K562 (cell line): ENCODE measurements at regions not wholly inside any gene's neighbourhood (a gene's known extent, or its start where the extent isn't known, plus 50 kb on each side); places are given as distances from the start of the nearest gene placed in this dataset.

Source experiments
- ATAC-seq: fragments of 200-7000 bp; cut with Tn5 transposase; 3 replicates; pipeline ENCODE4 v1.9.1; 2020; ENCODE audit warnings: moderate library complexity
- BruUV-seq: library from RNA; stranded (reverse); fragments of 400-500 nt; replicated peaks from 2 replicates; lab custom pipeline; 2021; lab: Mats Ljungman, UMichigan
- CTCF ChIA-PET: fragments of 300-600 bp; formaldehyde crosslinking; extraction: SDS; loops from one replicate; lab custom pipeline; 2021; ENCODE audit warnings: low intra/inter-chr PET ratio; lab: Yijun Ruan, JAX
- POLR2A ChIA-PET: fragments of 300-600, 350-650 bp; sonication (Branson Sonifier 250); formaldehyde crosslinking; extraction: SDS; loops from one replicate; lab custom pipeline; 2021; ENCODE audit warnings: antibody characterized with exemption, inconsistent platforms; lab: Yijun Ruan, JAX
- DNase-seq, 4 experiments: peaks; one replicate each; pipeline versions ENCODE4 v3.0.0 to v3.0.0-alpha.2; 2011 to 2018; ENCODE audit warnings: low spot score in 3 of 4, mixed read lengths in 3 of 4; ENCODE audit errors: extremely low read depth in 1 of 4
- FAIRE-seq: peaks from 2 replicates; lab custom pipeline; 2011; peaks lifted over from hg19 to GRCh38; lab: Jason Lieb, UNC
- H2AFZ ChIP-seq: 2 replicates; pipeline ENCODE4 v1.6.0; 2011; ENCODE audit warnings: low read depth, low read length, control low read depth, inconsistent platforms
- H3K27ac ChIP-seq: fragments of 200-600 bp; 3 replicates; pipeline ENCODE4 v1.8.0; 2011; ENCODE audit warnings: low read depth, mild to moderate bottlenecking, control low read depth, inconsistent platforms, low read length, moderate library complexity, mixed read lengths; ENCODE audit errors: extremely low read depth
- H3K27me3 ChIP-seq, 2 experiments: fragments of 300-600 bp in 1 of 2; 2 replicates in 1 of 2; 3 replicates in 1 of 2; pipeline versions ENCODE4 v1.6.0 to v1.8.0; 2011; ENCODE audit warnings: inconsistent platforms in 2 of 2, low read length in 2 of 2, mild to moderate bottlenecking in 1 of 2, mixed read lengths in 1 of 2, moderate library complexity in 1 of 2; ENCODE audit not compliant: control insufficient read depth in 2 of 2, insufficient read depth in 2 of 2
- H3K36me3 ChIP-seq: fragments of 300-600 bp; 3 replicates; pipeline ENCODE4 v1.8.0; 2011; ENCODE audit warnings: mild to moderate bottlenecking, low read length, inconsistent platforms; ENCODE audit not compliant: control insufficient read depth, insufficient read depth
- H3K4me1 ChIP-seq, 2 experiments: fragments of 200-600 bp in 1 of 2; replicated peaks in 1 of 2; 2 replicates in 1 of 2; 3 replicates in 1 of 2; pipeline versions ENCODE4 v1.5.1 to v1.8.0; 2011; ENCODE audit warnings: inconsistent platforms in 2 of 2, low read length in 2 of 2, mild to moderate bottlenecking in 1 of 2, mixed read lengths in 1 of 2, moderate library complexity in 1 of 2; ENCODE audit not compliant: control insufficient read depth in 2 of 2, insufficient read depth in 2 of 2
- H3K4me2 ChIP-seq: 2 replicates; pipeline ENCODE4 v1.6.1; 2011; ENCODE audit warnings: low read length, control low read depth, inconsistent platforms, mixed read lengths; ENCODE audit not compliant: insufficient read depth
- H3K4me3 ChIP-seq: fragments of 200-600 bp; sonication (generic), shearing (Covaris generic); 2 replicates; pipeline ENCODE4 v1.5.1; 2016; ENCODE audit warnings: control low read depth, inconsistent platforms
- H3K79me2 ChIP-seq: fragments of 200-600 bp; 3 replicates; pipeline ENCODE4 v1.8.0; 2011; ENCODE audit warnings: low read length, inconsistent platforms; ENCODE audit not compliant: control insufficient read depth, insufficient read depth
- H3K9ac ChIP-seq, 2 experiments: 2 replicates each; pipeline versions ENCODE4 v1.6.0 to v1.6.1; 2011; ENCODE audit warnings: low read depth in 2 of 2, low read length in 2 of 2, control low read depth in 1 of 2, inconsistent platforms in 1 of 2, mild to moderate bottlenecking in 1 of 2, mixed read lengths in 1 of 2; ENCODE audit not compliant: insufficient read depth in 1 of 2
- H3K9me1 ChIP-seq: one replicate; pipeline ENCODE4 v1.6.0; 2011; ENCODE audit warnings: inconsistent platforms, mild to moderate bottlenecking, low read length, moderate library complexity; ENCODE audit not compliant: control insufficient read depth, insufficient read depth
- H3K9me3 ChIP-seq: replicated peaks from 2 replicates; pipeline ENCODE4 v1.5.1; 2011; ENCODE audit warnings: low read depth, low read length, inconsistent platforms; ENCODE audit not compliant: control insufficient read depth, insufficient read depth
- H4K20me1 ChIP-seq: replicated peaks from 2 replicates; pipeline ENCODE4 v1.6.1; 2011; ENCODE audit warnings: low read length, inconsistent platforms, mixed read lengths; ENCODE audit not compliant: control insufficient read depth, insufficient read depth
- ADNP ChIP-seq: fragments of 200-800 bp; sonication (Bioruptor generic); IDR thresholded peaks from 2 replicates; pipeline ENCODE4 v1.6.1; 2016; ENCODE audit warnings: missing genetic modification characterization, missing compliant biosample characterization
- ATF4 ChIP-seq: fragments of 450-650 bp; formaldehyde crosslinking; IDR thresholded peaks from 2 replicates; pipeline ENCODE4 v1.4.0; 2022; ENCODE audit warnings: mild to moderate bottlenecking, moderate library complexity
- COPS2 ChIP-seq: fragments of 450-650 bp; conservative IDR thresholded peaks from 2 replicates; pipeline ENCODE4 v1.6.1; 2016; ENCODE audit warnings: mild to moderate bottlenecking, moderate library complexity
- DPF2 ChIP-seq: fragments of 450-650 bp; IDR thresholded peaks from 2 replicates; pipeline ENCODE4 v1.6.1; 2016
- GATAD2A ChIP-seq: fragments of 450-650 bp; IDR thresholded peaks from 2 replicates; pipeline ENCODE4 v1.6.1; 2017
- GTF2E2 ChIP-seq: fragments of 200-800 bp; sonication (Bioruptor generic); IDR thresholded peaks from 2 replicates; pipeline ENCODE4 v1.6.1; 2016; ENCODE audit warnings: missing genetic modification characterization, missing compliant biosample characterization
- NCOR1 ChIP-seq: fragments of 450-650 bp; IDR thresholded peaks from 2 replicates; pipeline ENCODE4 v1.6.1; 2016; ENCODE audit warnings: mild to moderate bottlenecking, moderate library complexity
- PHF20 ChIP-seq: fragments of 450-650 bp; IDR thresholded peaks from 2 replicates; pipeline ENCODE4 v1.6.1; 2018; ENCODE audit not compliant: partially characterized antibody
- RAD51 ChIP-seq: fragments of 450-650 bp; IDR thresholded peaks from 2 replicates; pipeline ENCODE4 v1.7.1; 2016; ENCODE audit warnings: low read depth, mild to moderate bottlenecking, borderline replicate concordance
- RFX1 ChIP-seq: fragments of 450-650 bp; IDR thresholded peaks from 2 replicates; pipeline ENCODE4 v1.6.1; 2016; ENCODE audit warnings: mild to moderate bottlenecking, moderate library complexity
- SIN3A ChIP-seq, 2 experiments: fragments of 150-350 bp in 1 of 2; IDR thresholded peaks; 2 replicates each; pipeline ENCODE4 v1.6.1; 2011 to 2016; ENCODE audit warnings: borderline replicate concordance in 2 of 2, low read depth in 2 of 2, low read length in 2 of 2, mild to moderate bottlenecking in 2 of 2, moderate library complexity in 2 of 2; ENCODE audit not compliant: control insufficient read depth in 1 of 2
- SNAPC5 ChIP-seq: fragments of 250-450 bp; sonication (Bioruptor Pico); IDR thresholded peaks from 2 replicates; pipeline ENCODE4 v1.8.0; 2021; ENCODE audit warnings: moderate library complexity, mild to moderate bottlenecking, inconsistent platforms
- STAG1 ChIP-seq: sonication (generic); formaldehyde crosslinking; IDR thresholded peaks from 2 replicates; pipeline ENCODE4 v1.5.0; 2020; ENCODE audit warnings: missing genetic modification reagents, borderline replicate concordance
- ZBTB43 ChIP-seq: sonication (generic); formaldehyde crosslinking; IDR thresholded peaks from 2 replicates; pipeline ENCODE4 v1.8.0; 2023; ENCODE audit warnings: mild to moderate bottlenecking, missing genetic modification reagents
- ZBTB8A ChIP-seq: fragments of 450-650 bp; IDR thresholded peaks from 2 replicates; pipeline ENCODE4 v1.6.1; 2018; ENCODE audit warnings: mild to moderate bottlenecking, moderate library complexity; ENCODE audit not compliant: partially characterized antibody
- WGBS: fragments of 100-300 bp; shearing (Covaris generic); methylation state at CpG from one replicate; pipeline ENCODE4 v1.1.6; 2016; ENCODE audit warnings: low coverage, mixed read lengths; ENCODE audit not compliant: insufficient coverage; ENCODE audit errors: missing lambda C conversion rate; 5-methylcytosine and 5-hydroxymethylcytosine counted together
- in situ Hi-C: fragments of 300-500 bp; cut with MboI; formaldehyde crosslinking; loops from 4 replicates; pipeline ENCODE4 v1.15.0; 2018; ENCODE audit warnings: inconsistent platforms, mixed read lengths
- intact Hi-C: fragments of 100-400 bp; cut with micrococcal nuclease; formaldehyde crosslinking; loops from 2 replicates; pipeline ENCODE4 v1.14.2; 2022

- TF ChIP-seq ZBTB43 (CRISPR knock-in tag): no peak
- TF ChIP-seq STAG1 (CRISPR knock-in tag): no peak
Measured at GRCh38 chr9:7739595-7739994, 60.0 kb downstream of the DMAC1 start (continued).

- no TSS peak for BruUV-seq
- Histone ChIP-seq H3K36me3 (no peaks in the 10 kb centered on the region), H3K4me1 (no peaks in the 10 kb centered on the region), H3K79me2 (no peaks in the 10 kb centered on the region)
- 0% methylated on average over 2 of the region's 2 CpGs for WGBS
- ATAC-seq: no peak
- TF ChIP-seq RFX1: no peak
- TF ChIP-seq, all 486 proteins: peak for 0
- no peaks in the 10 kb centered on the region for H3K27me3 ChIP-seq
- H3K9ac ChIP-seq: no peak overlapping the region
- H3K4me3 ChIP-seq: no peak overlapping the region
- H3K27ac ChIP-seq: no peak overlapping the region
- H2AFZ ChIP-seq: no peak overlapping the region
- CTCF ChIA-PET: no interaction called here
- H3K4me2 ChIP-seq: no peak overlapping the region
- intact Hi-C loops (no loop called here), in situ Hi-C loops (no loop called here)
- no peaks in the 10 kb centered on the region for H3K9me3 ChIP-seq
- no peaks in the 10 kb centered on the region for H3K9me1 ChIP-seq
- FAIRE-seq (no peak), DNase-seq (no peak)
- POLR2A ChIA-PET: no interaction called here
- no peaks in the 10 kb centered on the region for H4K20me1 ChIP-seq
Measured at GRCh38 chr9:7735311-7735710, 64.3 kb downstream of the DMAC1 start.

- ChIA-PET POLR2A (no interaction called here), CTCF (no interaction called here)
- Histone ChIP-seq H4K20me1 (no peaks in the 10 kb centered on the region), H3K4me2 (no peak overlapping the region), H3K27me3 (no peaks in the 10 kb centered on the region), H3K9me1 (no peaks in the 10 kb centered on the region), H3K9me3 (no peaks in the 10 kb centered on the region), H3K4me1 (no peaks in the 10 kb centered on the region), H3K27ac (no peak overlapping the region), H3K9ac (no peak overlapping the region), H2AFZ (no peak overlapping the region), H3K4me3 (no peak overlapping the region), H3K79me2 (no peaks in the 10 kb centered on the region), H3K36me3 (no peaks in the 10 kb centered on the region)
- WGBS: 0% methylated on average over 1 of the region's 1 CpG
- ATAC-seq (no peak), FAIRE-seq (no peak), DNase-seq (no peak)
- no TSS peak for BruUV-seq
- in situ Hi-C loops: no loop called here
- intact Hi-C loops: no loop called here
- TF ChIP-seq PHF20 (no peak), COPS2 (no peak), RAD51 (no peak), GATAD2A (no peak), NCOR1 (no peak), ADNP (tag) (no peak), GTF2E2 (tag) (no peak), ZBTB8A (no peak), SIN3A (IDR thresholded peaks at IDR 0.05; ENCODE audit: borderline replicate concordance in 2 of 2, control insufficient read depth in 1 of 2, low read depth in 2 of 2, low read length in 2 of 2) (no peak), SNAPC5 (CRISPR knock-in tag) (no peak), DPF2 (no peak), ATF4 (CRISPR knock-in tag) (no peak)
Measured at GRCh38 chr9:7730164-7730445, 69.5 kb downstream of the DMAC1 start.
